Medulla oblongata (tissue), 1 donor: ENCODE measurements at regions not wholly inside any gene's neighbourhood (a gene's known extent, or its start where the extent isn't known, plus 50 kb on each side); places are given as distances from the start of the nearest gene placed in this dataset.

ENCODE experiments used
- DNase-seq: peaks from one replicate; pipeline ENCODE4 v3.0.0-alpha.2; 2015; ENCODE audit errors: extremely low spot score

DNA sequence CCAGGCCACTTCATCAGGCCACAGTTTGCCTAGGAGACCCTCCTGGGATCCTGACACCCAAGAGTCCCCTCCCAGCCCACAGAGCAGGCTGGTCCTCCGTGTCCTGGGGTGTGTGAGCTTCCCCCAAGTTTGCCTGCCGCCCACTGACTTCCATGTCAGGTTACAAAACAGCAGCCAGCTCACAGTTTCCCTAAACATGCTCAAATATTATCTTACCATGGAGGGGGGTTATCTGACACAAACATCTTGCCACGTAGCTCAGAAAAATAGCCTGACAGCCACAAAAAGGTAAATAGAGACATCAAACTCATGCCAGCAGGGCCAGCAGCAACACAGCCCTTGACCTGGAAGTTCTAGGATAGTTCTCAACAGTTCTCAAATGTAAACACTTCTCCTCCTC, 346.5 kb downstream of the TNS1 start:
- no peak for DNase-seq

- DNase-seq = no peak
Observed at GRCh38 chr2:217655651-217656050, 347.1 kb downstream of the TNS1 start.

DNA sequence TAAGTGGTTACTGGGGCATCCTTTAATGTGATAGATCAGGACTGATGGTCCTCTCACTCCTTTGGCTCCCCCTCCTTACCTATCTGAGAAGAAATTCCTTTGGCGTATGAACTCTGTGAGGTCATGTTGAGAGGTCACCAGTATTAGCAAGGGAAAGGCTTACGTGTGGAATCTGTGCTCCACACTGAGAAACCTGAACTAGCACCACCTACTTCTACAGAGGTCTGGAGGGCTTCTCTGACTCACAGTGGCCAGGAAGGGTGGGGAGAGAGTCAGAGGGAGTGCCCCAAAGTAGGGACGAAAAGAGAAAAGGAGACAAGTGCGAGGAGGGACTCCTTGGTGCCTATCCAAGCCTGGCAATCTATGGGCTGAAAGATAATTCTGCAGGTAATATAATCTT, 348.6 kb downstream of the TNS1 start:
- no peak for DNase-seq

DNA sequence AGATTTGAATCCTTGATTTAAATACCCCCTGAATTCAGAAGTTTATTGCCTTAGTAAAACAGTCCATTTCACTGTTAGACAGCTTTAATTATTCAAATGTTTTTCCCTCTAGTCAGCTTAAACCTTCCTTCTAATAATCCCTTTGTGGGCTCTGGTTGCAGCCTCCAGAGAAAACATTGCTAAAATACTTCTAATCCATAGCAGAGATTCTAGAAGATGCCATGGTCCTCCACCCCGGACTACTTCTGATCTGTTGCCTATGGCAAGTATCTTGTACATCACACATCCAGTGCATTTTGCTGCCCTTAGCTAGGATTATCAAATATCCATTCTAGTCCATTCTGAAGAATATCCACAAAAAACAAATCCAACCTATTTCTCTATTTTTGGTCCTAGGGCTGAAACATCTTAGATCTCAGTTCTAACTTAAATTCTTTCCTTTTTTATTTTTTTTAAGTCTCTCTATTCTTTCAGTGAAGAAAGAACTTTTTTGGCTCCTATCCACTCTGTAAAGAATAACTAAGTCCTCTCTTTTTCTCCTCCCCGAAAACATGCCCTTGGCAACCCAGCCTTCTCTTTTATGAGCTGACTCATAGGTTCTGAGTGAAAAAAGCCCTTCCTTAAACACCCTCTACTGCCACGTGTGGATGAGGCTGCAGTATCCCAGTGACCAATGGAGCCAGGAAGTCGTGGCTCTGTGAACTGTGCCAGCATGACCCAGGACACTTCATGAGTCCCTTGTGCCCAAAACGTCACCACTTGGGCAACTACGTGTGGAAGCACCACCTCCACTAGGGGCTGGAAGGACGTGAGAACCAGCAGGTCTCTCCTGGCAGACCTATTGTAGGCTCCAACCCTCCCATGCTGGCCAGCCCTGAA, 349.8 kb downstream of the TNS1 start:
- peak; percentile 84 for DNase-seq

DNA sequence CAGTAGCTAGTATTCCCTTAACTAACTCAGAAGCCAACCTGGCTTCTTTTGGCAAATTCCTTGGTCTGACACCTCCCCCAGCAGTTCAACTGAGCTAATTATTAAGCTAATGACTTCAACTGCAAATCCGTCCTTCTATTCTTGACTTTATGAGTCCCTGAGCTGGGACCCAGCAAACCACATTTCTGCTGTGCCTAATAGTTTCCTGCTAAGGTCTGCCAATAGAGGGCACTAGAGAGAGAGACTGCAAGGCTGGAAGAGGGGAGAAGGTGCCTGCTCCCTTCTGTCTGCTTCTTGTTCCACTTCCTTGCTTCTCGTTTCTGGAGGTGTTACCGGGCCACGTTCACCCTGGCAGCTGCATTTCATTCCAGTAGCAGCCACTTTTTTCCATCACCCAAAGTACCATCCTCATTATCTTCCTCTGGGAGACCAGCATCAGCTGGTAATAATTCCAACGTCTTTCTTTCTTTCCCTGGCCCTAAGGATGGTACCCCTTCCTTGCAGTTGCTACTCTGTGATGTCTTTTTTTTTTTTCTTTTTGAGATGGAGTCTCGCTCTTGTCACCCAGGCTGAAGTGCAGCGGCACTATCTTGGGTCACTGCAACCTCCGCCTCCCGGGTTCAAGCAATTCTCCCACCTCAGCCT, 352.0 kb downstream of the TNS1 start:
- peak; percentile 88 for DNase-seq

- DNase-seq = no peak
Observed at GRCh38 chr2:217650229-217650628, 352.6 kb downstream of the TNS1 start.

DNA sequence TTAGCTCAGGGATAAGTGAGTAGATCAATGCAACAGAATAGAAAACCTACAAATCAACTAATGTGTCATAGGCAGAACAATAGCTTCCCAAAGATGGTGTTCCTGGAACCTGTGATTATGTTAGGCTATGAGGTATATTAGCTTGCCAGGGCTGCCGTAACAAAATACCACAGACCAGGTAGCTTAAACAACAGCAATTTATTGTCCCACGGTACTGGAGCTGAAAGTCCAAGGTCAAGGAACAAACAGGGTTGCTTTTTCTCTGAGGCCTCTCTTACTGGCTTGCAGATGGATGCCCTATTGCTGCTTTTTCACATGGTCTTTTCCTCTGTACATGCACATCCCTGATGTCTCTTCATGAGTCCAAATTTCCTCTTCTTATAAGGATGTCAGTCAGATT, 354.9 kb downstream of the TNS1 start:
- DNase-seq = no peak

GRCh38 chr2:217647226-217647625, 355.6 kb downstream of the TNS1 start:
- DNase-seq = no peak

- DNase-seq = no peak
Observed at GRCh38 chr2:217645896-217646295, 356.9 kb downstream of the TNS1 start.

DNA sequence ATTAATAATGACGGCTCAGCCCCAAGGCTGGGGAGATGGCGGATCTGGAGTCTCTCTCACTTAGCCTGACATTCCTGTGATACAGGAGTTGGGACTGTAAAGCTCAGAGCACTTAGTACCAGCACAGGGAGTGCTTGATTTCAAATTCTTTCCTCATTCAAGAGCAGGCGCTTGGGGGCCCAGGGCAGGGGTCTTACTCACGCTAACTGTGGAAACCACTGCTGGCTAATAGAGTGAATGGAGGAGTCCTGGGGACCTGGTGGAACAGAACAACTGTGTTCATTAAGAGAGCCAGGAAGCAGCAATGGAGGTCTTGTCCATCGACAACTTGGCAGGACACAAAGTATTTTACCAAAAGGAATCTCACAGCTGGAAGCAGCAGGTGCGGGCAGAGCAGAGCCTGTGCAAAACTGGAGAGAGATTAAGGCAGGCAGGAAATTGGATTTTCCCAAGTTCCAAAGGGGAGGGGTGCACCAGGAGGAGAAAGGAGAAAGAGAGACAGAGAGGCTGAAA, 358.9 kb downstream of the TNS1 start:
- no peak for DNase-seq

DNA sequence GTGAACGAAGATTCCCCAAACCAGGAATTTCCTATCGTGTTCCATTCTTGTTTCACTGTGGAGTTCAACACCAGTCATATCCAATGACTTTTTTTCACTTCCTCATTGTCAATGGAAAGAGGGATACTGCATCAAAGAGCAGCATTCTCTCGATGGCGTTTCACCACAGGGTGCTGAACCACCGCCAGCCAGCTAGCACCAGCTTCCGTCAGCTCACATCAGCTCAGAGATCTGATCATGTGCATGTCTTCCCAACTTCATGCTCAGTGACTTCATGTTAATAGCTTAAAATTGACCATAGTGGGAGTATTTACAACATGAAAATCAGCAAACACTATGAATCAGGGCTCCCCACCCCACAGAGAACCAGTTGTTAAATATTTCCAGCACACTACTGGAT, 359.9 kb downstream of the TNS1 start:
- DNase-seq = no peak

- DNase-seq = no peak
Observed at GRCh38 chr2:217641960-217642359, 360.8 kb downstream of the TNS1 start.

- no peak for DNase-seq
Observed at GRCh38 chr2:217639481-217639880, 363.3 kb downstream of the TNS1 start.

- DNase-seq = no peak
Observed at GRCh38 chr2:217638533-217638932, 364.3 kb downstream of the TNS1 start.

- DNase-seq = no peak
Observed at GRCh38 chr2:217638031-217638430, 364.8 kb downstream of the TNS1 start.

GRCh38 chr2:217636991-217637561, 365.7 kb downstream of the TNS1 start:
- no peak for DNase-seq

DNA sequence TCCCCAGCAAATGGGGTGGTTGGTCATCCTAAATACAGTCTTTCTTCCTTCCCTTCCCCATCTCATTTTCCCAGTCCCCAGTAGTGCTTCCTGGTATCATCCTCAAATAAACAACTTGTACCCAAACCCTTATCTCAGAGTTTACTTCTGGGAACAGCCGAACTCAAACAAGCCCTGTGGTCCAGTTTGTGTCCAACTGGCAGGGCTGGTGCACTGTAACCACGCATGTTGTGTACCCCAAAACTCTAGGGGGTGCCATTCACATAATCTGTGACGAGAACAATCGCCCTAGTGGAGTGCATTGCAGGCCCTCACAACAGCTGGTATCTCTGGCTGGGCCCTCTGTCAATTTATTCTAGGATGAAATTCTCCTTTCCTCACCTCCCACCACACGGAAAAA, 366.2 kb downstream of the TNS1 start:
- no peak for DNase-seq

DNA sequence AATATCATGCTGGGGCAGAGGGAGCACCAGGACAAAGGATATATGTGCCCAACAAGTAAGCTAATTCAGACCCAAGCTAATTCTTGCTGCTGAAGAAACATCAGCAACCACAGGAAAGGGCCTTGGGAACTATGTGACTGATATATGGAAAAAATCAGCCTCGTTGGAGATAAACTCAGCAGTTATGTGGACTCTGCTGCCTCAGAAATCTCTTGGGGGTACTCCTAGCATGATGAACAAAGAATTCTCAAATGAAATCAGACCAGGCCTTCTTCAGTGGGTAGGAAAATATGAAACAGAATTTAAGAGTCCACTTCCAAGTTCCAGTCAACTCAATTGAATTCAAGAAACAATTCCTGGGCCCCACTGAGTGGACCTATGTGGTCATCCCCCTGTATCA, 367.9 kb downstream of the TNS1 start:
- DNase-seq = no peak

DNA sequence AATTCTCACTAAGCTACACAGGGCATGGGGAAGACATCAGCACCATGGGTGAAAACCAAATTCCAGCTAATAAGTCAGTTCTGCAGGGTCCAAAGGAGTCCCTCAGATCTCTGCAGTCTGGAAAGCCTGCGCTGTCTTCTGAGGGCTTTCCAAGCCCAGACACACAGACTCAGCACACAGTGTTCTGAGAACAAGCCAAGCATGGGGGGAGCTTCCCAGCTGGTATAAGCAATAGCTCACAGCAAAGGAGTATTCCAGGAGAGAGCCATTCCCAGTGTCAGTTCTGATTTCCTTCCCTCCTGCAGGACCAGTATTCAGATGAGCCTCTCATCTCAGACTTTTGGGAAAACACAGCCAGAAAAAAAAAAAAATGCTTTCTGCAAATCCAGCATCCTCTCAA, 370.8 kb downstream of the TNS1 start:
- DNase-seq = peak; percentile 43

DNA sequence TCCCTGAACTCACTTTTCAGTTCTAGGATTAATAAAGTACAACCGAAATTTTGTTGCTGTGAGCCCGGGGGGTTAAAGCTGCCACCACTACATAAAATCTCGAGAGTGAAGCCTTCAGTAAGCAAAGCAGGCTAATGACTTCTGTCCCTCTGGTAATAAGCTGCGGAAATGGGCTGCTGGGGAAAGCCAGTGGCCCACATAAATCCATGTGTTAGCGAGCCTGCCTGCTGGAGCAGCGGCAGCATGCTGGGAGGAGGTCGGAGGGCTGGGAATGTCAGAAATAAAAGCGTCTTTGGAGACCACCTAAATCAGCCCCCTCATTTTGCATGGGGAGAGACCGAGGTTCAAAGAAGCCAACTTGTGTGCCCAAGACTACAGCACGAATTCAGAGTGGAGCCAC, 371.7 kb downstream of the TNS1 start:
- no peak for DNase-seq

DNA sequence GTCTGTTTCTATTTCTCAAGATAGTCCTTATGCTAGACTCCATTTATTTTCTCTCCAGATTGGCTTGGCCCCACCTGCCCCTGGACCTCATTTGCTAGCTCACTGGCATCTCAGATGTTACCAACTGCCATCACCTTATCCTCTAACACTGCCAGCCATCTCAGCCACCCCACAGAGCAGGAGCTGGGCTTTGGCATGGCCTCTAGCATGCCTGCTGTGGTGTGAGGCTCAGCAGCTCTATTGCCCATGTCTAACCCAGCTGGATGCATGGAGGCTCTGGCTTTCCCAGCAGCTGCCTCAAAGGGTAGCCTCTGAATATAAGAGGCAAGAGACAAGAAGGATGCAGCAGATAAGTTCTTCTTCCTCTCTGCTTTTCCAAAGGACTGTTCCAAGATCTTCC, 373.4 kb downstream of the TNS1 start:
- DNase-seq = no peak

DNA sequence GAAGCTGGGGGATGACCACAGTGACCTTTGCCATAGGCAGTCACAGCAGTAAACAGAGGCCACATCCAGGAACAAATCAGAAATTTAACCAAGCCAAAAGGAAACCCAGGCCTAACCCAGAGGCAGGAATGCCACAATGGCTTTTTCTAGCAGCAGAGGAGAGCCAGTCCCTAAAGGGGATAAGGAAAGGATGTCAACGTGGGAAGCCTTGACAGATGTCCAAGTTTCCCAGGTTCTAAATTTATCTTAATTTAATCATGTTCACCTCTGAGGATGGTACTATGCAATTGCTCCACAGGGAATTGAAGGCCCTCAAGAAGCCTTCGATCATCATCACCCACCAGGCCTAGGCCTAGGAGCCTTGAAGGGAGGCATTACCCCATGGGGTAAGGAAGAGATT, 374.7 kb downstream of the TNS1 start:
- no peak for DNase-seq

- no peak for DNase-seq
Observed at GRCh38 chr2:217626926-217627325, 375.9 kb downstream of the TNS1 start.
